ENCODE measurements at regions not wholly inside any gene's neighbourhood (a gene's known extent, or its start where the extent isn't known, plus 50 kb on each side); places are given as distances from the start of the nearest gene placed in this dataset.

- TF ChIP-seq PRDM10 (CRISPR knock-in tag; IDR thresholded peaks at IDR 0.05; ENCODE audit: low read depth), result no peak
- peak; percentile 59 for TF ChIP-seq HNF1B (CRISPR knock-in tag; IDR thresholded peaks at IDR 0.05)
Measured at GRCh38 chr21:15211491-15212133, 146.8 kb upstream of the NRIP1 start (continued).

GRCh38 chr21:15212206-15212605 lies 147.4 kb upstream of the NRIP1 start:
- ChIA-PET CTCF (ENCODE audit: low intra/inter-chr PET ratio, low total read pairs) (no interaction called here), POLR2A (no interaction called here)
- Histone ChIP-seq H3K27ac (ENCODE audit: extremely low read length, insufficient read depth, low read length) (peak overlapping the region; percentile 91), H4K20me1 (ENCODE audit: insufficient read depth, low read length) (no peaks in the 10 kb centered on the region), H3K9ac (ENCODE audit: insufficient read depth, low read depth, low read length) (no peak overlapping the region), H3K27me3 (ENCODE audit: control insufficient read depth in 1 of 2, insufficient read depth in 2 of 2, low read length in 2 of 2) (no peaks in the 10 kb centered on the region), H3K4me2 (ENCODE audit: low read depth, low read length) (peak overlapping the region; percentile 82; the same call in 1 of the 2 replicates), H3K4me3 (replicated peaks in 1 of 3; ENCODE audit: insufficient read depth in 1 of 3, low read depth in 2 of 3, low read length in 3 of 3) (peak overlapping the region in 1 of 3 experiments; percentile 27; a peak in 1 of 6 replicates), H2AFZ (ENCODE audit: low read length) (no peak overlapping the region), H3K79me2 (ENCODE audit: insufficient read depth, low read length) (no peaks in the 10 kb centered on the region), H3K36me3 (replicated peaks in 1 of 2; ENCODE audit: control insufficient read depth in 1 of 2, insufficient read depth in 2 of 2, low read length in 2 of 2) (no peaks in the 10 kb centered on the region), H3K9me3 (ENCODE audit: low read length) (no peaks in the 10 kb centered on the region), H3K4me1 (ENCODE audit: insufficient read depth, low read length) (peaks cover 59% of the 10 kb centered on the region)
- DNase-seq (ENCODE audit: low spot score) (no peak), FAIRE-seq (no peak), ATAC-seq (no peak)
- 67% methylated on average over 2 of the region's 2 CpGs for WGBS (ENCODE audit: low lambda C conversion rate)
- in situ Hi-C loops (cut with HindIII; ENCODE audit: extremely low pct_ligation_motif_present, low pct_unique_long_range_greater_than_20kb), result loop anchor here (10.0 kb wide), 1 partner anchor 147 kb away; the partner anchor contains the start of gene NRIP1
- intact Hi-C loops (cut with micrococcal nuclease; ENCODE audit: unreplicated experiment), result no loop called here
- BruUV-seq (replicated peaks), result no TSS peak
- TF ChIP-seq RCOR2 (CRISPR knock-in tag; IDR thresholded peaks at IDR 0.05), result no peak
- TF ChIP-seq ZNF775 (CRISPR knock-in tag; IDR thresholded peaks at IDR 0.05; ENCODE audit: borderline replicate concordance), result no peak
- no peak for TF ChIP-seq TEAD3 (CRISPR knock-in tag; optimal IDR thresholded peaks at IDR 0.05; ENCODE audit: borderline replicate concordance)
- no peak for TF ChIP-seq ATF1 (CRISPR knock-in tag; IDR thresholded peaks at IDR 0.05)
- TF ChIP-seq NFAT5 (CRISPR knock-in tag; IDR thresholded peaks at IDR 0.05), result no peak
- no peak for TF ChIP-seq ZNF746 (CRISPR knock-in tag; IDR thresholded peaks at IDR 0.05)
- TF ChIP-seq ZNF782 (CRISPR knock-in tag; IDR thresholded peaks at IDR 0.05; ENCODE audit: borderline replicate concordance), result no peak
